Thyroid gland (tissue), 4 donors: ENCODE measurements at regions not wholly inside any gene's neighbourhood (a gene's known extent, or its start where the extent isn't known, plus 50 kb on each side); places are given as distances from the start of the nearest gene placed in this dataset.

Experiments
- CTCF ChIP-seq, 6 experiments: fragments of 200-600 bp in 3 of 6; fragments of 450-650 bp in 3 of 6; sonication (generic) in 3 of 6; IDR thresholded peaks; one replicate each; pipeline ENCODE4 v1.5.1; 2016 to 2019; ENCODE audit warnings: antibody characterized with exemption in 6 of 6, mild to moderate bottlenecking in 2 of 6, inconsistent platforms in 1 of 6, moderate library complexity in 1 of 6
- POLR2A ChIP-seq, 2 donors: fragments of 450-650 bp; IDR thresholded peaks; one replicate each; pipeline ENCODE4 v1.6.1; 2017; ENCODE audit warnings: antibody characterized with exemption in 2 of 2, mild to moderate bottlenecking in 2 of 2, moderate library complexity in 1 of 2

GRCh38 chr2:155599834-155600233 lies 732.7 kb downstream of the NR4A2 start:
- TF ChIP-seq CTCF (IDR thresholded peaks at IDR 0.05), result no peak
- no peak for TF ChIP-seq POLR2A (IDR thresholded peaks at IDR 0.05)
